Activated gamma-delta T cell treated with Interleukin-2 at 50 U/mL for 16 hours (primary cell): ENCODE measurements at regions not wholly inside any gene's neighbourhood (a gene's known extent, or its start where the extent isn't known, plus 50 kb on each side); places are given as distances from the start of the nearest gene placed in this dataset.

Experiments used
- DNase-seq: peaks from one replicate; pipeline ENCODE4 v3.0.0-alpha.2; 2020

DNA sequence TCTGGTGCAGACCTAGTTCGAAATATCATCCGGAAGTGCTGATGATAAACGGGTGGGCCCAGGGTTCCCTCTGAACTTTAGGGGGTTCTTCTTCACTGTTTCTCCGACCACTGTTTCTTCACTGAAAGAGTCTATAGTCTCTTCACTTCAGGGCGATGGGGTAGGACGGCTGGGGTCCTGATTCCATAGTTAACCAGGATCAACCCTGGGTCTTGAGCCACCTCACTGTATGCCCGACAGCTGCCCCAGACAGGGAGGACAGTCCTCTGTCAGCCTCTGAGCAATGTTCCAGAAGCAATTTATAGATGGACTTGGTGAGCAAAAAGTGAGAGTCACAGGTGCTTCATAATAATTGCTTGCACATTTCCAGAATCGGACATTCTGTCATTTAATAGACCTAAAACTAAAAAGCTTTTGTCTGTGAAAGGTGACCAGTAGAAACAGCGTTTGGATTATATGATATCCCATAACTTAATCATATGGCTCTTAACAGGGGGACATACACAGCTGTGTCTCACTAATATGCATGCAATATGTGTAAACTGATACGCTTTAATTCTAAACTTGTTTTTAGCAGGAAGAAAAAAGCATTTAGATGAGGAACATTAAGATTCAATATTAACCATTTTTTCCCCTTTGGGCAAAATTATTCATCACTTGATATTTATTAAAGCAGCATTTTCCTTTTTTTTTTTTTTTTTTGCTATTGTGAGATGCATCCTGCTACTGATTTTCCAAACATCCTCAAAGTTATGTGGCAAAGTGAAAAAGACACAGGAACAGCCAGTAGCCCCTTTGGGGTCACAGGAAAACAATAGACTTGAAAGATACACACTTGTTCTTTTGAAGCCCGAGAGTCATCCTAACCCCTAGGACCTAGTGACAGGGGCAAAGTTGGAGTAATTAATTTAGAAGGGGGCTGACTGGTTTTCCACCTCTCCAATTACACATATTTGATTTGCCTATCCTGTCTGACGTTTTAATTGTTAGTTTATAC, 277.0 kb downstream of the ZNF536 start:
- no peak for DNase-seq

DNA sequence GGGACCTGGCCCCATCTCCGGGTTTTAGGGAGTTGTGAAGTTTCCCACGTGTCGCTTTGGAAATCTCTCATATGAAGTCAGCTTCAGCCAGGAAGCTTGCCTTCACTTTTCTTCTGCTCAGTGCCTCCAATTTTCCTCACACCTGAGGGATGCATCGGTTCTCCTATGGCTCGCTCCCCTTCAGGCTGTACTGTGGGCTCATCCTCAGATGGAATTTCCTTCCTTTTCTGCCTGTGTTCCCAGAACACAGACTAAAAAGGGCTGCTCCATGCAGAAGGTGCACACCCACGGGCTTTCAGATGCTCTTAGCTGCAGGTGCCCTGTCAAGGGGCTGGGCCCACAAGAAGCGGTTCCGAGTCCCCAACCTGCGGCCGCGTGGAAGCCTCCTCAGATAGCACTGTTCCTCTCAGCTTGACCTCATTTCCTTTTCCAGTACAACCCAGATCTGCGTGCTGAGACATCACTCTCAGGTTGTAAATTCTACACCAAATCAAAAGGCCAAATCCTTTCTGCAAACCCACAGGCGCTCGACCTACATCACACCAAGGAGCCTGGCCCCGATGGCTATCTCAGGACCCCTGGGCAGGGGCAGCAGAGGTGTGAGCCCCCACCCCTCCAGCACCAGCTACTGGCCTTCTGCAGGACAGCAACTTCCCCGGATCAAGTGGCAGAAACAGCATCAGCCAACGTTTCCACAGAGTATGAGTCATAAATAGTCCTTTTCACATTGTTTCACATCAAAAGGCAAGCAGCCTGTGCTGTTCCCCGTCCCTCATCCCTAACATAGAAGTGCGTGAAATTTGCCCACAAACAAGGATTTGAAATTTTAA, 275.9 kb downstream of the ZNF536 start:
- DNase-seq = no peak

DNA sequence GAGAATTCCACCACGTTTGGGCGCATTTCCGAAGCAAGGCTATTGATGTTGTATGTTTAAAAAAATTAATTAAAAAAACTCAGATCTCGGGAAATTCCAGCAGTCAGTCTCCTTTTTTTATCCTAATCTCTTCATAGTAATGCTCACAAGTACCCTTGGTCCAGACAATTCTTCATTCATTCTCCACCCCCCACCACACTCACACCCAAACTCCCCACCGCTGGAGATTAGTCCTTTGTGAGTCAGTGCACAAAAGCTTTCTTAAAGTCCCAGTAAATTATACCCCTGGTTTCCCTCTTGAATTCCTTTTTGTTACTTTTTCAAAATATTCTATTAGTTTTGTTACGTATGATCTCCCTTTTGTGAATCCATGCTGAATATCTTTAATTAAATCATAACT, 274.6 kb downstream of the ZNF536 start:
- DNase-seq = no peak

DNA sequence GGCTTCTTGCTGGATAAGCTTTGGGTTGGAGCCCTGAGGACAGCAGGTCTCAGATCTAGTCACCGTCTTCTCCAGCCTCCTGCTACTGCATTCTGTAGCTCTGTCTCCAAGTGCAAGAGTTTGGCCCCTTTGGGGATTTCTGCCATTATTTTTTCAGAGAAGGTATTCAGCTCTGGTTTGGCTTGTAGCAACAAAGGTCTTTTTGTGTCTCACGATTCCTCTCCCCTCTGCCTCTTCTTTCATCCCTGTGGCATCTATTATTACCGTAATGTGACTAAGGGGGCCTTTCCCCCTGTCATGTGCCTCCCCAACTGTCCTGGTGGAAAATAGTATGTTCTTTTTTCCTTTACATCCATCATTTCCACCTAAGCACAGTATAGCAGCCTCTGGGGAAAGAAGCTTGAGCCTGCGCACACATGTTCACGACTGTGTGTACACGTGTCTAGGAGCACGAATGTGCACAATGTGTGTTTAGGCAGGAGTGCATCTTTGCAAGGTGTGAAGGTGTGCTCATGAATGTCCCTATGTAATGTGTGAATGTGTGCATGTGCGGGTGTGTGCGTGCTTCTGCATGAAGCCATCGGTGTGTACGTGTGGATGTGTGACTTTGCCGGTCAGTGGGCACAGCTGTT, 273.9 kb downstream of the ZNF536 start:
- no peak for DNase-seq

DNA sequence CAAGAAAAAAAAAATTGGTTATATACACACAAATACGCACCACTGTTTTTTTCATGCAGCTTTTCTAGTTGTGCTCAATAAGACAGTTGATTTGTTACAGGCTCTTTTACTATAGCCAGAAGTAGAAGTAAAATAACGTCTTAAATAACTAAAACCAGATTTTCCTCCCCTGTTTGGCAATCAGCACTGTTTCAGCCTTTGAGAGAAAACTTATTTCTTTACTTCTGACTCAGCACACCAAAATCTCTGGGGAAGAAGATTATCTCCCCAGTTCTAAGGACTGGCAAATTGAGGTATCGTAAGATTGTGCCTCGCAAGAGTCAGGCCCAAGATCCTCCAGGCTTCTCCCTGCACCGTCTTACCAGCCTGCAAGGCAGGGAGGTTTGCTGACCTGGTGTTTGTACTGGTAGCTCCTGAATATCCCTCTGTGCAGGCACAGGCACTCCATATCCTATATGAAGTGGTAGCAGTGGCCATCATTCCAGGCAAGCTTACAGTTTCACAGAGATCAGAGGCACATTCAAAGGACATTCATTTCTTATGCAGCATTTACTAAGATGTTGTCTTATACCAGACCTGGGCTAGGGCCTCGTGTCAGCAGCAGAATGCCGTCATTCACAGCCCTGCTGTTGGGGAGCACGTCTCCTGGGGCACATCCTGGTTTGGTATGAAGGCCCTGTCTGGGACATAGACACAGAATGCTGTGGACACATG, 268.2 kb downstream of the ZNF536 start:
- no peak for DNase-seq

DNA sequence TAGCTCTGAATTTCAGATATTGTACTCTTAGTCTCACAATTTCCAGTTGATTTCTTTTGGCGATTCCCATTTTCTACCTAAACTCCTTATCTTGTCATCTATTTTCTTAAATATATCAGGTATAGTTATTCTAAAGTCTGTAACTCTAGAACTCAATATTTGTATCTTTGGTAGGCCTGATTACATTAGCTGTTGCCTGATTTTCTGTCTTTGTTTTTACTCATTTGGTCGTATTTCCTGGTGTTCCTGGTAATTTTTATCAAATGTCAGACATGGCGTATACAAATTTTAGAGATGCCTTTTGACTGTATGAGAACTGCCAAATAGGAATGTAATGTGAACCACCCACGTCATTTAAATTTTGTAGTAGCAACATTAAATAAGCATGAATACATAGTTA, 266.7 kb downstream of the ZNF536 start:
- DNase-seq = no peak

DNA sequence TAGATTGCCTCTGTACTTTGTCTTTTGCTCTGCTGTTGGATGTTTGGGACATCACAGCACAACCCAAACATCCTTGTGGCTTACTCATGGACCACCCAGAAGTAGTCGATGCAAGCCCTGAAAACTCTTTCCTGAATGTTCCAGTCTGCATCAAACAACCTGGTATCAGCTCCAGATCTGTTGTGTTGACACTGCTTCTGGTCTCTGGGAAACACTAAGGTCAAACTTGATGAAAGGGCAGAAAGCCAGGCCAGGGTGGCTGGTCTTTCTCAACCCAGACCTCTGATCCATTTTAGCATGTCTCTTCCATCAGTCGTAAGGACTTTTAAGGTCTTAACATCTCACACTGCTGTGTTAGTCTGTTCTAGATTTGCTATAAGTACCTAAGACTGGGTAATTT, 265.7 kb downstream of the ZNF536 start:
- no peak for DNase-seq

DNA sequence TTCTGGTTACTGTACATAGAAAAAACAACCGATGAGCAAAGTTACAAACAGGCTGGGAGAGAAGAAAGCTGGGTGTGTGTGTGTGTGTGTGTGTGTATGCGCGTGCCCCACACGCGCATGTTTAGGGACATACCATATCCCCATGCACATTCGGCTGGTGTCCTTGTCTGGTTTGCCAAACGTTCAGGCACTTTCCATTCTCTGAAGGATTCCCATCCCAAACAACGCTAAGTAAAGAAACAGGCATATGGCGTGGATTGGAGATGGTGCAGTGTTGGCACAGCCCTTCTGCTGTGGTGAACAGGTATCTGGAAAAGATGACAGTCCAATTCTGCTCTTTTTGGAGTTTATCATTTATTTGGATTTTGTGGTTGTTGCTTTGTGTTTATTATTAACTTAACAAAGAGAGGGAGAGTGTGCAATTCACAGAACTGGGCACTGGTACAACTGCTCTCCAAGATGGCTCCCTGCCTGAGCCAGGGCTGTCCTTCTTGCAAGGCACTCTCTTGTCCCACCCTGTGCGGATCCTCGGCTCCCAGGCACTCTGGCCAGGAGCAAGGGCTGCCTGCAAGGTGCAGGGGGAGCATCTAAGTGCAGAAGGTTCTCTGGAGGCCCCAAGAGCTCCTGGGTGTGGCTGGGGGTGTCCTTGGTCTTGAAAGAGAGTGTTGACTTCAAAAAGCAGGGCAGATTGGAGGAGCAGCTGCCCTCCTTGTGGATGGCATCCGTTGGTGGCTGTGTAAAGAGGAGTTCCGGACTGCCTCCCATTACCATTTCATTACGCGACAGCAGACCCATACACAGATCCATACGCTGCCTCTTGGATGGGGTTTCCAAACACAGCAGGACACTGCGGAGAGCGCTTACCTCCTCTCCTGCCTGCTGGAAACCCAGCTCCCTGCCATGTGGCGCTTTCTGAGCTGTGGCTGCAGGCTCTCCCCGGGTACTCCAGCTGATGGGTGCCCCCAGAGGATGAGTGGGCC, 263.1 kb downstream of the ZNF536 start:
- no peak for DNase-seq

DNA sequence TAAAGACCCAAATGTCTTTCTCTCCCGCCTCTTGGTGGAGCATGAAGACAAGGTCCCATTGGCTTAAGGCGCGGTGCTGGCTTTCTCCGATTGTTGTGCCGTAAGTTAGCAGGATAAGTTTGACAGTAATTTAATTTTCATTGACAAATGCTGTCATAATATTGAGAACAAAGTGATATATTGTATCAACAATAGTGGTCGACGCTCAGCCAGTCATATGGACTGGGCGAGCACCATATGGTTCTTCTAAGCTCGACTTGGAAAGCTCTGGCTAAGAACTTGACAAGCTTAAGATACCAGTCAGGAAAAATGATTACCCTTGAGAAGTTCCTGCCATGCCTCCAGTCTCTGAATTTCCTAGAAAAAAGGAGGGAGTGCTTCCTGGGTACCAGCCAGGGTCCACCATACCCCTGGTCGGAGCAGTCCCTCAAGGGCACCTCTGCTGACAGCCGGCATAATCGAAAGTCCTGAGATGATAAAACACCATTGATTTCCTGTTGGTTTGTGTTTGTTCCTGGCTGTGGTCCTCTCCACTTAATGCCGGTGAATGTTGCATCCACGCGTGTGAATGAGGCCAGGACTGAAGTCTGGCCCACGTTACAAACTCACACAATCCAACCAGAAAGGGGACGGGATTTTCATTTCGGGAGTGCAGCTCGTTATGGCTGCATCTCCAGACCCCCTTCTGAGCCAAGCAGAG, 262.1 kb downstream of the ZNF536 start:
- no peak for DNase-seq

DNA sequence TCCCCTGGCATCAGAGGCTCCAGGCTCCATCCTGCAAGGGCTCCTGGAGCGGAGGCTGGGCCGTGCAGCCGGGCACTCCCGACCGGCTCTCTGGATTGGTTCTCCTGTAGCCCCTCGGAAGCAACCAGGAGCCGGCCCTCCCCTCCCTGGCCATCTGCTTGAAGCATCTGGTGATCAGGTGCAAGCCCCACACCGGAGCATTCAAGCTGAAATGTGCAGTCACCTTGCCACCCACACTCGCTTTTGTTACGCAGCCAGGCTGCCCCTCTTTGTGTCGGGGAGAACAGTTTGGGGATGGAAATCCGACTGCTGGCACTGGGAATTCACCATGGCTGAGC, 258.8 kb downstream of the ZNF536 start:
- DNase-seq = no peak

DNA sequence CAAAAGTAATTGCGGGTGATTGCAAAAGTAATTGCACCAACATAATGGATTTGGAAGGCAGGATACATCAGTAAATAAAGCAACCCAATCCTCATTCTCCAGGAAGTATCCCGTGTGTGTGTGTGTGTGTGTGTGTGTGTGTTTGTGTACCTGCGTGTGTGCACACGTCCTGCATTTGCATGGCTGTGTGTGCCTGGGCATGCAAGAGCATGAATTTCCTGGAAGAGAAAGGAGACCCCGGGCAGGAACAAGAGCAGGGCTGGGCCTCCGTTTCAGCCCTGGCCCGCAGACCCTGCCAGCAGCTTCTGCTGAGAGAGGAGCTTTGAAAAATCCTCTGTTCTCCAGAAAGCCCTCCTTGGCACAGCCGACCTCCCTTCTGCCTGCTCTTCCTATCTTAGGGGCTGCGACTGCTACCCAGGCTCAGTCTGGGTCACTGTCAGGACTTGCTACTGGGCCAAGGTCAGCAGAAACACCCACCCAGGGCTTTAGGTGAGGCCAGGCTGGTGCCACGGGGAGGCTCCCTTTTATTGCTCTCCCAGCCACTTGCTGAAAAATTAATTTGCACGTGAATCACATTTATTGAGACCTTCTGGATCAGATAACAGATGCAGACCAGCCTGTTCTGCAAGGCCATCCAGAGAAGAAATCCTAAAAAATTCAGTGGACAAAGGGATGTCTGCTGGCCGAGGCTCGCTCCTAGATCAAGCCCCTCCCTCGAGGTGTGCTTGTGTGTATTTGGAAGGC, 258.3 kb downstream of the ZNF536 start:
- DNase-seq = no peak

DNA sequence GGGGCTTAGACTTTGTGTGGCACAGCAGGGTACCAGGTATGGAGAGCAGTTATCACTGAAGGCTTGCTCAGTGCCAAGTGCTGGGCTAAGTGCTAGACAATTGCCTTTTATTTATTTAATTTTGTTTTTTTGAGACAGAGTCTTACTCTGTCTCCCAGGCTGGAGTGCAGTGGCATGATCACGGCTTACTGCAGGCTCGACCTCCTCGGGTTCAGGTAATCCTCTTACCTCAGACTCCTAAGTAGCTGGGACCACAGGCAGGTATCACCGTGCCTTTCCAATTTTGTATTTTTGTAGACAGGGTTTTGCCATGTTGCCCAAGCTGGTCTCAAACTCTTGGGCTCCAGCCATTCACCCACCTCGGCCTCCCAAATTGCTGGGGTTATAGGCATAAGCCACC, 256.9 kb downstream of the ZNF536 start:
- no peak for DNase-seq

DNA sequence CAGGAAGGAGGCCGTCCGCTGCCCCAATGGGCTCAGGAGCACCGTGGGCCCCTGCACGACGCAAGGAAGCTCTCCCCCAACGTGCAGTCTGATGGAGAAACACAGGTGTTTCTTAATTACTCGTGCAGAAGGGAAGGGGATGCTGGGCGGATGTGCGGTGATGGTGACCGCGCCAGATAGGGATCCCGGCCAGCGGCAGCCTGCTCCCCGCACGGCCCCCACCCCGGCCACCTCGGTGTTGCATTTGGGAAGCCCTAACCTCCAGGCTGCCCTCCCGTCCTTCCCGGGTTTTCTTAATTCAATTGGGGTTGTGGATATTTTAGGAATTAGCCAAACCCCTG, 254.4 kb downstream of the ZNF536 start:
- no peak for DNase-seq

DNA sequence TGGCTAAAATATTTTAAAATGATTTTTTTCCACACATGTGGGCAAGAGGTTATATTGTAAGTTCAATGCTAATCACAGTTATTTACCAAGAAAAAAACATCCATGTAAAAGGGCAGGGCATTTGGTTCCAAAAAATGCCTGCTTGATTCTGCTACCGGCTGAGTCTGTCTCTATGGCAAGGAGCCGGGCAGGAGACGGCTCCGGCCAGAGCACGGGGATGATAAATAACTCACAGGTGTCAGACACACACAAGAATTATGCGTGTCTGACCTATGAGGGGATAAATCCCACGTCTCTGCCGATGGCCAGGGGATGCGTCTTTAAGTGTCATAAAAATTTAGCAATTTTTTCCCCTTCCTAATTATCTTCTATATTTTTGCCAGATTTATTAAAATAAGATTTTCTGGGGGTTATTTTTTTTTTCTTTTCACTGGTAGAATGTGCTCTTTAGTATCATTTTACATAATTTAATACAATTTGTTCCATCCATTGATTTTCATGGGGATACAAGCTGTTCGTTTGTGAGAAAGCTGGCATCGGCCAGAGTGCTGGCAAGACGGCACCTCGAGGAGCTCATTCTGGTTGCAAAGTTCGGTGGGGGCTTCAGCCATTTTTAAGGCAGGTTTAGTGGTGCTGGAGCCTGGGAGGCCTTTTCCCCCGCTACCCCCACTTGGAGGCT, 253.9 kb downstream of the ZNF536 start:
- no peak for DNase-seq

DNA sequence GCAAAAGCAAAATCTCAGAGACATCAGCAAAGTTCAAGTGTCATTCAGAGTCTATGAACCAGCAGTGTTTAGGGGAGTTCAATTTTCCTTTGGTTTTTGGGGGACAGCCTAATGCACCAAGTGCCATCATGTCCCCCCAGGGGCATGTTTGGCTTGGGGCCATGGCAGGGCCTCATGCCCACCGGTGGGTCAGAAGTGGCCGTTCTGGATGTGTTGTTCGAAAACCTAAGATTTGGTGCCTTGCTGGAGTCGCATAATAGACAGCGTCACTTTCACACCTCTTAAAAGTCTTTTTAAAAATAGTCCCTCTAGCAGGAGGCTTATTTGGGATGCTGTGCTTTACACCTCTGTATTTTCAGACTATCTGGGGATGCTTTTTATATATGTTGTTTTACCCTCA, 250.1 kb downstream of the ZNF536 start:
- no peak for DNase-seq

DNA sequence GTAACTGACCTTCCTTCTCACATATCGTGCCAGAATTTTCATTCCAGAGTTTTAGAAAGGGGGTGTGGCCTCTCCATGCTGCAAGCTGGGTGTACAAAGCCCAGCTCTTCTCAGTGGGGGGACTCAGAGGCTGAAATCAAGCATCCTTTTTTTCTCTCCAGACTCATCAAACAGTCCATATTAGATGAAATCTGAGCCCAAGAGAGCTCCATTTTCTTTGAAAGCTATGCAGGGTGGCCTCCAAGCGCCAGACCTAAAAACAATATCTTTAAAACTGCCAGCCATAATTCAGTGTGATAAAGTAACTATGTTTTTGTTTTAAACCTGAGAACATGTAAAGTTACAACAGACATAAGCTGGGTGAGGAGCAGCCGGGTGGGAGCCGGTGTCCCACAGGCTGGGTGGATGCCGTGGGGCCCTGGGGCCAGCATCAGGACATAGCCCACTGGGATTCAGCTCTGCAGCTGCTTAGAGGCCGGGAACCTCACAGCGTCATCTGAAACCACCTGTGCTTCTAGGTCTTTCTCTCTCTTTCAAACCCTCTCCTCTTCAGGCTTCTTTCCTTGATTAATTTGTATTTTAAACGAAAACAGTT, 249.2 kb downstream of the ZNF536 start:
- no peak for DNase-seq

DNA sequence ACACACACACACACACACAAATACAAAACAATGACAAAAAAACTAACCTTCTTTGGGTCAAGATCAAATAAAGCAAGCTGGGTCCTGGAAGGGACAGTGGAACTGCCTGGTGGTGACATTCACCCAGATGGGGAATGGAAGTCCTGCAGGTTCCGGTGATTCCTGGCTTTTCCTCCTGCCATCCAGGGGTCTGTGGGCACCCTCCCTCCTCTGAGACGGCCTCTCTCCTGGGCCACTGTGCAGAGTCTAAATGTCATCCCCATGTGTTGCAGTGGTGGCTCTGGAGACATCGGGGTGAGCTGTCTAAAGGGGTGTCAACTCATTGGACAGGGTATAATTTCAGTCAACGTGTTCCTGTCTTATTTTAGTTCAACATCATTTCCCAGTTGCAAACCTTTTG, 248.2 kb downstream of the ZNF536 start:
- DNase-seq = no peak

DNA sequence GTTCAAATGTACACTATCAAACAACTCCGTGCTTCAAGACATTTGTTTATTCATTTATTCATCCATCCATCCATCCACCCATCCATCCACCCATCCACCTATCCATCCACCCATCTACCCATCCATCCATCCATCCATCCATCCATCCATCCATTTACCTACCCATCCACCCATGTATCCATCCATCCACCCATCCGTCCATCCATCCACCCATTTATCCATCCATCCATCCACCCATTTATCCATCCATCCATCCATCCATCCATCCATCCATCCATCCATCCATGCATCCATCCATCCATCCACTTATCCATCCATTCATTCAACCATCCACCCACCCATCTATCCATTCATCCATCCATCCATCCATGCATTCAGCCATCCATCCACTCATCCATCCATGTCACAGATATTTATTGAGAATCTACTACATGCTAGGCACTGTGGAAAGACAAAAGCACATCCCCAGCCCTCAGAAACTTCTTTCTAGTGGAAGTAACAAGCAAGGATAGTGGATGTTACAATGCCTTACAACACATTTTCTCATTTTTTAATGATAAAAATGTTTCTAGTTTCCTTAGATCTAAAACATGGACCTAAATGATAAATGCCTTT, 237.6 kb downstream of the ZNF536 start:
- no peak for DNase-seq

DNA sequence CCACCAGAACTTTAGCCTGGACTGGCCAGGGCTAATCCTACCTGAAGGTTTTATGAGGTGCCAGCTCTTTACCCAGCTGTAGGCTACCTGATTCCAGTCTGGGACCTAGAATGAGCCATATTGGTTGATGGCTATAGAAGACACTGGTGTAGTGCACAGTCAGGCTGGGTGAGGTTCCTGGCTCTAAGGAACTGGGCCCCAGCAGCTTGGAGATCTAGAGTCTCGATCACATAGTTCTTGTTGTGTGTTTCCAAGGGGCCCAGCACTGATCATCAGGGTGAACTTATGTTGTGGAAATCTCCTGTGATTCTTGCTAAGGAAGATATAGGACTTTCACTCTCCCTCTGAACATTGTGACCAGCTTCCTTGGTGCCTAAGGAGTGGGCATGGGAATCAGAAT, 236.3 kb downstream of the ZNF536 start:
- no peak for DNase-seq
